K562 (cell line): ENCODE measurements at regions not wholly inside any gene's neighbourhood (a gene's known extent, or its start where the extent isn't known, plus 50 kb on each side); places are given as distances from the start of the nearest gene placed in this dataset.

Experiments used
- ATAC-seq: fragments of 200-7000 bp; cut with Tn5 transposase; 3 replicates; pipeline ENCODE4 v1.9.1; 2020; ENCODE audit warnings: moderate library complexity
- BruUV-seq: library from RNA; stranded (reverse); fragments of 400-500 nt; replicated peaks from 2 replicates; lab custom pipeline; 2021; lab: Mats Ljungman, UMichigan
- CTCF ChIA-PET: fragments of 300-600 bp; formaldehyde crosslinking; extraction: SDS; loops from one replicate; lab custom pipeline; 2021; ENCODE audit warnings: low intra/inter-chr PET ratio; lab: Yijun Ruan, JAX
- POLR2A ChIA-PET: fragments of 300-600, 350-650 bp; sonication (Branson Sonifier 250); formaldehyde crosslinking; extraction: SDS; loops from one replicate; lab custom pipeline; 2021; ENCODE audit warnings: antibody characterized with exemption, inconsistent platforms; lab: Yijun Ruan, JAX
- DNase-seq, 4 experiments: peaks; one replicate each; pipeline versions ENCODE4 v3.0.0 to v3.0.0-alpha.2; 2011 to 2018; ENCODE audit warnings: low spot score in 3 of 4, mixed read lengths in 3 of 4; ENCODE audit errors: extremely low read depth in 1 of 4
- FAIRE-seq: peaks from 2 replicates; lab custom pipeline; 2011; peaks lifted over from hg19 to GRCh38; lab: Jason Lieb, UNC
- H2AFZ ChIP-seq: 2 replicates; pipeline ENCODE4 v1.6.0; 2011; ENCODE audit warnings: low read depth, low read length, control low read depth, inconsistent platforms
- H3K27ac ChIP-seq: fragments of 200-600 bp; 3 replicates; pipeline ENCODE4 v1.8.0; 2011; ENCODE audit warnings: low read depth, mild to moderate bottlenecking, control low read depth, inconsistent platforms, low read length, moderate library complexity, mixed read lengths; ENCODE audit errors: extremely low read depth
- H3K27me3 ChIP-seq, 2 experiments: fragments of 300-600 bp in 1 of 2; 2 replicates in 1 of 2; 3 replicates in 1 of 2; pipeline versions ENCODE4 v1.6.0 to v1.8.0; 2011; ENCODE audit warnings: inconsistent platforms in 2 of 2, low read length in 2 of 2, mild to moderate bottlenecking in 1 of 2, mixed read lengths in 1 of 2, moderate library complexity in 1 of 2; ENCODE audit not compliant: control insufficient read depth in 2 of 2, insufficient read depth in 2 of 2
- H3K36me3 ChIP-seq: fragments of 300-600 bp; 3 replicates; pipeline ENCODE4 v1.8.0; 2011; ENCODE audit warnings: mild to moderate bottlenecking, low read length, inconsistent platforms; ENCODE audit not compliant: control insufficient read depth, insufficient read depth
- H3K4me1 ChIP-seq, 2 experiments: fragments of 200-600 bp in 1 of 2; replicated peaks in 1 of 2; 2 replicates in 1 of 2; 3 replicates in 1 of 2; pipeline versions ENCODE4 v1.5.1 to v1.8.0; 2011; ENCODE audit warnings: inconsistent platforms in 2 of 2, low read length in 2 of 2, mild to moderate bottlenecking in 1 of 2, mixed read lengths in 1 of 2, moderate library complexity in 1 of 2; ENCODE audit not compliant: control insufficient read depth in 2 of 2, insufficient read depth in 2 of 2
- H3K4me2 ChIP-seq: 2 replicates; pipeline ENCODE4 v1.6.1; 2011; ENCODE audit warnings: low read length, control low read depth, inconsistent platforms, mixed read lengths; ENCODE audit not compliant: insufficient read depth
- H3K4me3 ChIP-seq: fragments of 200-600 bp; sonication (generic), shearing (Covaris generic); 2 replicates; pipeline ENCODE4 v1.5.1; 2016; ENCODE audit warnings: control low read depth, inconsistent platforms
- H3K79me2 ChIP-seq: fragments of 200-600 bp; 3 replicates; pipeline ENCODE4 v1.8.0; 2011; ENCODE audit warnings: low read length, inconsistent platforms; ENCODE audit not compliant: control insufficient read depth, insufficient read depth
- H3K9ac ChIP-seq, 2 experiments: 2 replicates each; pipeline versions ENCODE4 v1.6.0 to v1.6.1; 2011; ENCODE audit warnings: low read depth in 2 of 2, low read length in 2 of 2, control low read depth in 1 of 2, inconsistent platforms in 1 of 2, mild to moderate bottlenecking in 1 of 2, mixed read lengths in 1 of 2; ENCODE audit not compliant: insufficient read depth in 1 of 2
- H3K9me1 ChIP-seq: one replicate; pipeline ENCODE4 v1.6.0; 2011; ENCODE audit warnings: inconsistent platforms, mild to moderate bottlenecking, low read length, moderate library complexity; ENCODE audit not compliant: control insufficient read depth, insufficient read depth
- H3K9me3 ChIP-seq: replicated peaks from 2 replicates; pipeline ENCODE4 v1.5.1; 2011; ENCODE audit warnings: low read depth, low read length, inconsistent platforms; ENCODE audit not compliant: control insufficient read depth, insufficient read depth
- H4K20me1 ChIP-seq: replicated peaks from 2 replicates; pipeline ENCODE4 v1.6.1; 2011; ENCODE audit warnings: low read length, inconsistent platforms, mixed read lengths; ENCODE audit not compliant: control insufficient read depth, insufficient read depth
- NFIX ChIP-seq: fragments of 250-450 bp; sonication (Bioruptor Pico); IDR thresholded peaks from 2 replicates; pipeline ENCODE4 v1.4.0; 2020; ENCODE audit warnings: low read depth, mild to moderate bottlenecking, moderate library complexity
- PHF21A ChIP-seq: fragments of 450-650 bp; IDR thresholded peaks from 2 replicates; pipeline ENCODE4 v1.6.1; 2017; ENCODE audit warnings: low read depth, borderline replicate concordance
- RERE ChIP-seq: sonication (generic); formaldehyde crosslinking; IDR thresholded peaks from 2 replicates; pipeline ENCODE4 v1.8.0; 2023; ENCODE audit warnings: missing genetic modification reagents, mild to moderate bottlenecking, borderline replicate concordance
- SRSF3 ChIP-seq: fragments of 200-400 bp; formaldehyde crosslinking; IDR thresholded peaks from 2 replicates; pipeline ENCODE4 v1.6.1; 2016; ENCODE audit warnings: mild to moderate bottlenecking, low read length, moderate library complexity; ENCODE audit not compliant: insufficient read depth
- ZNF740 ChIP-seq, 3 experiments: fragments of 200-800 bp in 1 of 3; sonication (Bioruptor generic) in 1 of 3; sonication (generic) in 1 of 3; formaldehyde crosslinking in 1 of 3; IDR thresholded peaks; 2 replicates each; pipeline versions ENCODE4 v1.6.1 to v1.8.0; 2016 to 2022; ENCODE audit warnings: mild to moderate bottlenecking in 2 of 3, missing compliant biosample characterization in 2 of 3, missing genetic modification characterization in 2 of 3, missing genetic modification reagents in 1 of 3
- WGBS: fragments of 100-300 bp; shearing (Covaris generic); methylation state at CpG from one replicate; pipeline ENCODE4 v1.1.6; 2016; ENCODE audit warnings: low coverage, mixed read lengths; ENCODE audit not compliant: insufficient coverage; ENCODE audit errors: missing lambda C conversion rate; 5-methylcytosine and 5-hydroxymethylcytosine counted together
- in situ Hi-C: fragments of 300-500 bp; cut with MboI; formaldehyde crosslinking; loops from 4 replicates; pipeline ENCODE4 v1.15.0; 2018; ENCODE audit warnings: inconsistent platforms, mixed read lengths
- intact Hi-C: fragments of 100-400 bp; cut with micrococcal nuclease; formaldehyde crosslinking; loops from 2 replicates; pipeline ENCODE4 v1.14.2; 2022

DNA sequence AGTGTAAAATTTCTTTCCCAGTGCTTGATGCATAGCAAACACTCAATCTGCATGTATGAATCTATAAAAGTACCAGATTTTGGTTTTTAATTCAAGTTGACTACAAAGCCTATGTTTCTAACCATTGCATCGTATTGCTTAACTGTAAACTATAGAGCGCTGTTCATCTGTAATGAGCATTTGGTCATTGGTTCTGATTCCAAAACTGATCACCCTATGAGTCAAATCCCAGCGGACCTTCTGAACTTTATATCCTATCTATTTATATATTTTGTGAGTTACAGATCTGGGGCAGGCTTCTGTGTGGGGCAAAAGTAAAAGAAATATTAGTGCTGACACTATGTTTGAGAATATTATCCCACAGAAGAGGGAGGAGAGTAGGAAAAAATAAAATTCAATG is 305.7 kb upstream of the TNC start:
- CTCF ChIA-PET: no interaction called here
- DNase-seq (no peak), FAIRE-seq (no peak), ATAC-seq (no peak)
- H3K9me3 ChIP-seq: no peaks in the 10 kb centered on the region
- no peak overlapping the region for H3K9ac ChIP-seq
- no TSS peak for BruUV-seq
- 2% methylated on average over 3 of the region's 3 CpGs for WGBS
- no peak overlapping the region for H2AFZ ChIP-seq
- no peak overlapping the region for H3K4me3 ChIP-seq
- no peaks in the 10 kb centered on the region for H3K36me3 ChIP-seq
- TF ChIP-seq SRSF3 (no peak), RERE (CRISPR knock-in tag) (no peak), PHF21A (no peak), ZNF740 (CRISPR knock-in tag; IDR thresholded peaks at IDR 0.05) (no peak), ZNF740 (tag; IDR thresholded peaks at IDR 0.05) (no peak), NFIX (CRISPR knock-in tag) (no peak)
- POLR2A ChIA-PET: no interaction called here
- in situ Hi-C loops: no loop called here
- no peaks in the 10 kb centered on the region for H4K20me1 ChIP-seq
- intact Hi-C loops: no loop called here
- no peak overlapping the region for H3K4me2 ChIP-seq
- H3K9me1 ChIP-seq: no peaks in the 10 kb centered on the region
- no peaks in the 10 kb centered on the region for H3K27me3 ChIP-seq
- no peak overlapping the region for H3K27ac ChIP-seq
- no peaks in the 10 kb centered on the region for H3K4me1 ChIP-seq
- no peaks in the 10 kb centered on the region for H3K79me2 ChIP-seq
